ENCODE measurements at regions not wholly inside any gene's neighbourhood (a gene's known extent, or its start where the extent isn't known, plus 50 kb on each side); places are given as distances from the start of the nearest gene placed in this dataset.

- Mint-ChIP-seq H3K27me3 (ENCODE audit: low read depth) (peaks cover 24% of the 10 kb centered on the region), H3K4me1 (peaks cover 5% of the 10 kb centered on the region), H3K27ac (ENCODE audit: unreplicated experiment) (no peak overlapping the region), H3K9me3 (no peaks in the 10 kb centered on the region), H3K4me3 (no peak overlapping the region), H3K36me3 (ENCODE audit: low read depth) (no peaks in the 10 kb centered on the region)
- DNase-seq (ENCODE audit: low read depth, low spot score): no peak
- TF ChIP-seq, protein P1, sequence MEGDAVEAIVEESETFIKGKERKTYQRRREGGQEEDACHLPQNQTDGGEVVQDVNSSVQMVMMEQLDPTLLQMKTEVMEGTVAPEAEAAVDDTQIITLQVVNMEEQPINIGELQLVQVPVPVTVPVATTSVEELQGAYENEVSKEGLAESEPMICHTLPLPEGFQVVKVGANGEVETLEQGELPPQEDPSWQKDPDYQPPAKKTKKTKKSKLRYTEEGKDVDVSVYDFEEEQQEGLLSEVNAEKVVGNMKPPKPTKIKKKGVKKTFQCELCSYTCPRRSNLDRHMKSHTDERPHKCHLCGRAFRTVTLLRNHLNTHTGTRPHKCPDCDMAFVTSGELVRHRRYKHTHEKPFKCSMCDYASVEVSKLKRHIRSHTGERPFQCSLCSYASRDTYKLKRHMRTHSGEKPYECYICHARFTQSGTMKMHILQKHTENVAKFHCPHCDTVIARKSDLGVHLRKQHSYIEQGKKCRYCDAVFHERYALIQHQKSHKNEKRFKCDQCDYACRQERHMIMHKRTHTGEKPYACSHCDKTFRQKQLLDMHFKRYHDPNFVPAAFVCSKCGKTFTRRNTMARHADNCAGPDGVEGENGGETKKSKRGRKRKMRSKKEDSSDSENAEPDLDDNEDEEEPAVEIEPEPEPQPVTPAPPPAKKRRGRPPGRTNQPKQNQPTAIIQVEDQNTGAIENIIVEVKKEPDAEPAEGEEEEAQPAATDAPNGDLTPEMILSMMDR (conservative IDR thresholded peaks at IDR 0.05): no peak
Observed at GRCh38 chr2:886072-887022, 64.3 kb upstream of the SNTG2 start.

GRCh38 chr2:885230-886071 is 65.2 kb upstream of the SNTG2 start:
- peaks cover 24% of the 10 kb centered on the region for H3K27me3 Mint-ChIP-seq (ENCODE audit: low read depth)

GRCh38 chr2:883803-884748 is 66.6 kb upstream of the SNTG2 start:
- peaks cover 5% of the 10 kb centered on the region for H3K4me1 Mint-ChIP-seq
- H3K36me3 Mint-ChIP-seq (ENCODE audit: low read depth): no peaks in the 10 kb centered on the region
- H3K27ac Mint-ChIP-seq (ENCODE audit: unreplicated experiment): no peak overlapping the region
- DNase-seq (ENCODE audit: low read depth, low spot score): no peak
- TF ChIP-seq, protein P1 (conservative IDR thresholded peaks at IDR 0.05): no peak
- no peaks in the 10 kb centered on the region for H3K9me3 Mint-ChIP-seq
- no peak overlapping the region for H3K4me3 Mint-ChIP-seq
- H3K27me3 Mint-ChIP-seq (ENCODE audit: low read depth): peaks cover 24% of the 10 kb centered on the region

More at GRCh38 chr2:885230-886071, 65.2 kb upstream of the SNTG2 start:
- no peak for DNase-seq (ENCODE audit: low read depth, low spot score)
- Mint-ChIP-seq H3K9me3 (no peaks in the 10 kb centered on the region), H3K36me3 (ENCODE audit: low read depth) (no peaks in the 10 kb centered on the region), H3K4me1 (peaks cover 5% of the 10 kb centered on the region), H3K4me3 (no peak overlapping the region), H3K27ac (ENCODE audit: unreplicated experiment) (no peak overlapping the region)
- TF ChIP-seq, protein P1 (conservative IDR thresholded peaks at IDR 0.05): no peak

GRCh38 chr2:883260-883802 is 67.3 kb upstream of the SNTG2 start:
- Mint-ChIP-seq H3K36me3 (ENCODE audit: low read depth) (no peaks in the 10 kb centered on the region), H3K4me1 (peaks cover 5% of the 10 kb centered on the region), H3K9me3 (no peaks in the 10 kb centered on the region), H3K4me3 (no peak overlapping the region), H3K27ac (ENCODE audit: unreplicated experiment) (no peak overlapping the region), H3K27me3 (ENCODE audit: low read depth) (peaks cover 24% of the 10 kb centered on the region)
- DNase-seq (ENCODE audit: low read depth, low spot score): no peak
- TF ChIP-seq, protein P1 (conservative IDR thresholded peaks at IDR 0.05): no peak

Data from neural crest cell (in vitro differentiated cells).